ENCODE measurements at regions not wholly inside any gene's neighbourhood (a gene's known extent, or its start where the extent isn't known, plus 50 kb on each side); places are given as distances from the start of the nearest gene placed in this dataset.

GRCh38 chr15:68492855-68493254 is 60.9 kb upstream of the ITGA11 start:
- TF ChIP-seq CTCF (IDR thresholded peaks at IDR 0.05; ENCODE audit: extremely low read depth in 1 of 2, insufficient read depth in 1 of 2, low read depth in 1 of 2, low read length in 2 of 2) (no peak), EZH2 (IDR thresholded peaks at IDR 0.05; ENCODE audit: borderline replicate concordance, low read depth, low read length, severe bottlenecking) (no peak), POLR2AphosphoS5 (IDR thresholded peaks at IDR 0.05; ENCODE audit: insufficient read depth, low read depth, low read length) (no peak), POLR2A (IDR thresholded peaks at IDR 0.05; ENCODE audit: low read depth, low read length) (no peak), FOS (IDR thresholded peaks at IDR 0.05; ENCODE audit: borderline replicate concordance, insufficient read depth, low read length) (no peak), MYC (IDR thresholded peaks at IDR 0.05; ENCODE audit: low read depth, low read length) (no peak)

Data from endothelial cell of umbilical vein (primary cell).